ENCODE measurements at regions not wholly inside any gene's neighbourhood (a gene's known extent, or its start where the extent isn't known, plus 50 kb on each side); places are given as distances from the start of the nearest gene placed in this dataset.

DNA sequence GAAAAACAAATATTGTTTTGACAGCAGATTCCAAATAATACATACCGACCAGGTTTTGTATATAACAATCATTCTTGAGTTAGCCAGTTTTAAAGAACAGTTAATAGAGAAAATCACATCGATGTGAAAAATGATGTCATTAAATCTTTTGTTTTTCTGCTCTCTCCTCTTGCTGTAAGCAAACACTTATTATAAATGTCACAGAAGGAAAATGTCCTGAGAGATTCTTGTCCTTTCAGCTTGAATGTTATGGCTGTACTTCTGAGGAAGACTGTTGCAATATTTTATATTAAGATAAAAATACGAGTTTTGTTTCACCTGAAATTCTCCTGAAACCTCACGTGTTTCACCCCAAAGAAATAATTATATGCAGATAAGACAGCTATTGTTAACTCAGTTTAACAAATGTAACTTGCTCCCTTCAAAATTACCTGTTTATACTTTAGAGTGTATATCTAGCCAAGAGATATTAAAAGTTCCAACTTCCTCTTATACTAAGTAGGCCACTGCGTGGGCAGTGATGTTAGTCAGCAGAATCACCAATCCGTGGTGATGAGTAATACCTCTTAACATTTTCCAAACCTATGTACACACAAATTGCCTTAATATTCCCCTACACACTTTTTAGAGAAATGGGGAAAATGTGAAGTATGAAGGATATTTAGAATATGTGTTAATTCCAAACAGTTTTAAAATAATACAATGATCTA is 1111.4 kb upstream of the CITED2 start:
- FAIRE-seq (no peak), DNase-seq (ENCODE audit: low read depth) (peak; percentile 92)
- Histone ChIP-seq H3K4me3 (ENCODE audit: low read depth, low read length) (no peak overlapping the region), H3K27me3 (ENCODE audit: control insufficient read depth, insufficient read depth, low read length) (no peaks in the 10 kb centered on the region), H3K36me3 (ENCODE audit: control insufficient read depth, insufficient read depth, low read length) (no peaks in the 10 kb centered on the region)
- TF ChIP-seq, protein P1, sequence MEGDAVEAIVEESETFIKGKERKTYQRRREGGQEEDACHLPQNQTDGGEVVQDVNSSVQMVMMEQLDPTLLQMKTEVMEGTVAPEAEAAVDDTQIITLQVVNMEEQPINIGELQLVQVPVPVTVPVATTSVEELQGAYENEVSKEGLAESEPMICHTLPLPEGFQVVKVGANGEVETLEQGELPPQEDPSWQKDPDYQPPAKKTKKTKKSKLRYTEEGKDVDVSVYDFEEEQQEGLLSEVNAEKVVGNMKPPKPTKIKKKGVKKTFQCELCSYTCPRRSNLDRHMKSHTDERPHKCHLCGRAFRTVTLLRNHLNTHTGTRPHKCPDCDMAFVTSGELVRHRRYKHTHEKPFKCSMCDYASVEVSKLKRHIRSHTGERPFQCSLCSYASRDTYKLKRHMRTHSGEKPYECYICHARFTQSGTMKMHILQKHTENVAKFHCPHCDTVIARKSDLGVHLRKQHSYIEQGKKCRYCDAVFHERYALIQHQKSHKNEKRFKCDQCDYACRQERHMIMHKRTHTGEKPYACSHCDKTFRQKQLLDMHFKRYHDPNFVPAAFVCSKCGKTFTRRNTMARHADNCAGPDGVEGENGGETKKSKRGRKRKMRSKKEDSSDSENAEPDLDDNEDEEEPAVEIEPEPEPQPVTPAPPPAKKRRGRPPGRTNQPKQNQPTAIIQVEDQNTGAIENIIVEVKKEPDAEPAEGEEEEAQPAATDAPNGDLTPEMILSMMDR (IDR thresholded peaks at IDR 0.05; ENCODE audit: insufficient read depth, low read length, severe bottlenecking), result no peak

DNA sequence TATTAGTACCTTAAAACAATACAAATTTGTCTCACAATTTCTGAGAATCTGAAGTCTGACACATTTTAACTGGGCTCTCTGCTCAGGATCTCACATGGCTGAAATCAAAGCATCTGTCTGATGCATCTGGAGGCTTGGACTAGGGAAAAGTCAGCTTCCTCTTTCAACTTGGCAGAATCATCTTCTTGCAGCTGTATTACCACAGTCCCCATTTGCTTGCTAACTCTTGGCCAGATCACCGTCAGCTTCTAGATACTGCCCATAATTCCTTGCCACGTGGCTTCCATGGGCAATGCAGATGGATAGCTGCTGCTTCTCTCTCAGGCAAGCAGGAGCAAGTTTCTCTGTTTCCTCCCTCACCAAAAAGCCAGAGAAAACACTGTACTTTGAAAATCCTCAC is 1106.4 kb upstream of the CITED2 start:
- FAIRE-seq, result no peak
- H3K27me3 ChIP-seq (ENCODE audit: control insufficient read depth, insufficient read depth, low read length), result no peaks in the 10 kb centered on the region
- DNase-seq (ENCODE audit: low read depth), result peak; percentile 6
- H3K4me3 ChIP-seq (ENCODE audit: low read depth, low read length), result no peak overlapping the region
- H3K36me3 ChIP-seq (ENCODE audit: control insufficient read depth, insufficient read depth, low read length), result no peaks in the 10 kb centered on the region
- TF ChIP-seq, protein P1 (IDR thresholded peaks at IDR 0.05; ENCODE audit: insufficient read depth, low read length, severe bottlenecking), result no peak

DNA sequence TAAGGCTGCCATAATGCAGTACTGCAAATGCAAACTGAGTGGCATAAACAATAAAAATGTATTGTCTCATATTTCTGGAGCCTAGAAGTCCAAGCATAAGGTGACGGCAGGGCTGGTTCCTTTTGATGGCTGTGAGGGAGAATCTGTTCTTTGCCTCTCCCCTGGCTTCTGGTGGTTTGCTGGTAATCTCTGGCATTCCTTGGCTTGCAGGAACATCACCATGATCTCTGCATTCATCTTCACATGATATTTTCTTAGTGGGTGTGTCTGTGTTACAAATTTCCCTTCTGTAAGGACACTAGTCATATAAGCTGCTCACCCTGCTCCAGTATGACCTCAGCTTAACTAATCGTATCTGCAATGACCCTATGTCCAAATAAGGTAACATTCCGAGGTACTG is 1104.2 kb upstream of the CITED2 start:
- Histone ChIP-seq H3K27me3 (ENCODE audit: control insufficient read depth, insufficient read depth, low read length) (no peaks in the 10 kb centered on the region), H3K36me3 (ENCODE audit: control insufficient read depth, insufficient read depth, low read length) (no peaks in the 10 kb centered on the region), H3K4me3 (ENCODE audit: low read depth, low read length) (no peak overlapping the region)
- TF ChIP-seq, protein P1 (IDR thresholded peaks at IDR 0.05; ENCODE audit: insufficient read depth, low read length, severe bottlenecking), result no peak
- DNase-seq (ENCODE audit: low read depth) (no peak), FAIRE-seq (no peak)

DNA sequence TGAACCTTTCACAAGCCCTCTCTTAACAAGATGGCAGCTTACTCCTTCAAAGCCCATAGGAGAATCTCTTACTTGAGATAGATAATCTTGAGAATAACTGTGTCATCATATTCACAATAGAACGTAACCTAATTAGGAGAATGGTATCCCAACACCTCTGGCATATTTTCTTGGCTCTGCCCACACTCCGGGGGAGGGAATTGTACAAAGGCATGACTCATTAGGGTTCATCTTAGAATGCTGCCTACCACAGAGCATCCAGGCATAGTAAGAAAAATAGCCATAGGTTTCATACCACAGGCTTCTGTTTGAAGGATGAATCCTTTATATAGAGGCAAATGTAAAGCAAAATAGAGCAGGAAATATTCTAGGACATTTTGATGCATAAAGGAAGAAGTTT is 1100.6 kb upstream of the CITED2 start:
- peak; percentile 73 for DNase-seq (ENCODE audit: low read depth)

DNA sequence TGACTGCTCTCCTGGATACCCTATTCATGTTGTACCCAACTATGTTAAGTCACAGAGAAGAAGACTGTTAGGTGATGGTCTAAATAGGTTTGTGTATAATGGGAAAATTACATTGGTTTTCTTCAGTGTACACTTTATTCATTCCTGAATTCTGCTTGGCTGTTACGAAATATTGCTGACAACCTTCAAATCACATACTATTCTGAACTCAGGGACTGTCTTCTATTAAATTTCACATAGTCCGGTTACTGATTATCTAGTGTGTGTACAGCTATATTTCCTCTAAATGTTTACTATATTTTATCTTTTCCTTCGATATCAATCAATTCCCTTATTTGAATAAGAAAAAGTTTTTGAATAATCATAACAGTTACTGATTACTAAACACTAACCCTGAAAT is 1090.3 kb upstream of the CITED2 start:
- Histone ChIP-seq H3K4me3 (ENCODE audit: low read depth, low read length) (no peak overlapping the region), H3K27me3 (ENCODE audit: control insufficient read depth, insufficient read depth, low read length) (no peaks in the 10 kb centered on the region), H3K36me3 (ENCODE audit: control insufficient read depth, insufficient read depth, low read length) (no peaks in the 10 kb centered on the region)
- DNase-seq (ENCODE audit: low read depth) (no peak), FAIRE-seq (no peak)
- TF ChIP-seq, protein P1 (IDR thresholded peaks at IDR 0.05; ENCODE audit: insufficient read depth, low read length, severe bottlenecking), result no peak

More for the DNA sequence above, 1100.6 kb upstream of the CITED2 start:
- Histone ChIP-seq H3K4me3 (ENCODE audit: low read depth, low read length) (no peak overlapping the region), H3K36me3 (ENCODE audit: control insufficient read depth, insufficient read depth, low read length) (no peaks in the 10 kb centered on the region), H3K27me3 (ENCODE audit: control insufficient read depth, insufficient read depth, low read length) (no peaks in the 10 kb centered on the region)
- TF ChIP-seq, protein P1 (IDR thresholded peaks at IDR 0.05; ENCODE audit: insufficient read depth, low read length, severe bottlenecking), result no peak
- FAIRE-seq, result no peak

DNA sequence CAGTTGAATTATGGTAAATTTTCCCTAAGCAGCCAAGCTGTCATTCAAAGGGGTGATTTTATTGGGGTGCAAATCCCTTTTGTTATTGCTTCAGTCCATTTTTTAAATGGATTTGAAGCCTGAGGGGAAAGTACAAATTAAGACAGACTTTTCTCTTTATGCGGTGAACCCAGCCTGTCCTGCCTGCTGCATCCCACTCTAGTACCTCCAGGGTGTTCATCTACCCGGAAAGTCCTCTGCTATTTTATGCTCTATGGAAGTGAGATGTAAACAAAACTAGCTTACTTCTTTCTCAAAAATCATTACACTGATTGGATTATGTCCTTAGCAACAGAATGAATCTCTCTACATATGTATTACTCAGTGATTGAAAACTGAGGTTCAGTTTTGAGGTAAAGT is 1088.9 kb upstream of the CITED2 start:
- TF ChIP-seq, protein P1 (IDR thresholded peaks at IDR 0.05; ENCODE audit: insufficient read depth, low read length, severe bottlenecking), result no peak
- H3K36me3 ChIP-seq (ENCODE audit: control insufficient read depth, insufficient read depth, low read length), result no peaks in the 10 kb centered on the region
- no peak for FAIRE-seq
- no peak for DNase-seq (ENCODE audit: low read depth)
- H3K4me3 ChIP-seq (ENCODE audit: low read depth, low read length), result no peak overlapping the region
- H3K27me3 ChIP-seq (ENCODE audit: control insufficient read depth, insufficient read depth, low read length), result no peaks in the 10 kb centered on the region

Measured in bronchial epithelial cell (primary cell).